22Rv1 (cell line): ENCODE measurements at regions not wholly inside any gene's neighbourhood (a gene's known extent, or its start where the extent isn't known, plus 50 kb on each side); places are given as distances from the start of the nearest gene placed in this dataset.

Source experiments
- CTCF ChIP-seq: fragments of 450-650 bp; IDR thresholded peaks from 2 replicates; pipeline ENCODE4 v1.5.1; 2017; ENCODE audit warnings: mild to moderate bottlenecking
- ZFX ChIP-seq: fragments of 450-650 bp; IDR thresholded peaks from 2 replicates; pipeline ENCODE4 v1.6.1; 2017; ENCODE audit warnings: antibody characterized with exemption, borderline replicate concordance

- no peak for TF ChIP-seq CTCF
- no peak for TF ChIP-seq ZFX
Observed at GRCh38 chr13:100890645-100891044, 216.1 kb upstream of the TMTC4 start.
